HepG2 (cell line): ENCODE measurements at regions not wholly inside any gene's neighbourhood (a gene's known extent, or its start where the extent isn't known, plus 50 kb on each side); places are given as distances from the start of the nearest gene placed in this dataset.

ENCODE experiments used
- CREB1 ChIP-seq, 2 experiments: fragments of 450-650 bp in 1 of 2; IDR thresholded peaks; 2 replicates each; pipeline ENCODE4 v1.6.1; 2016 to 2017; ENCODE audit warnings: control low read depth in 1 of 2, mild to moderate bottlenecking in 1 of 2, missing compliant biosample characterization in 1 of 2, missing genetic modification characterization in 1 of 2
- PITX1 ChIP-seq: sonication (generic); formaldehyde crosslinking; IDR thresholded peaks from 2 replicates; pipeline ENCODE4 v1.5.1; 2020; ENCODE audit warnings: mild to moderate bottlenecking, missing genetic modification reagents
- ZNF891 ChIP-seq: sonication (generic); formaldehyde crosslinking; IDR thresholded peaks from 2 replicates; pipeline ENCODE4 v1.5.0; 2020; ENCODE audit warnings: mild to moderate bottlenecking, missing genetic modification reagents
- TF ChIP-seq, protein P1 (sequence below): sonication (generic); formaldehyde crosslinking; IDR thresholded peaks from 2 replicates; pipeline ENCODE4 v1.4.0; 2020; ENCODE audit warnings: missing genetic modification reagents
- TF ChIP-seq, protein P2 (sequence below): sonication (generic); formaldehyde crosslinking; IDR thresholded peaks from 2 replicates; pipeline ENCODE4 v1.4.0; 2020; ENCODE audit warnings: missing genetic modification reagents
- TF ChIP-seq, protein P3 (sequence below): IDR thresholded peaks from 2 replicates; pipeline ENCODE4 v1.6.1; 2012; ENCODE audit warnings: inconsistent platforms

DNA sequence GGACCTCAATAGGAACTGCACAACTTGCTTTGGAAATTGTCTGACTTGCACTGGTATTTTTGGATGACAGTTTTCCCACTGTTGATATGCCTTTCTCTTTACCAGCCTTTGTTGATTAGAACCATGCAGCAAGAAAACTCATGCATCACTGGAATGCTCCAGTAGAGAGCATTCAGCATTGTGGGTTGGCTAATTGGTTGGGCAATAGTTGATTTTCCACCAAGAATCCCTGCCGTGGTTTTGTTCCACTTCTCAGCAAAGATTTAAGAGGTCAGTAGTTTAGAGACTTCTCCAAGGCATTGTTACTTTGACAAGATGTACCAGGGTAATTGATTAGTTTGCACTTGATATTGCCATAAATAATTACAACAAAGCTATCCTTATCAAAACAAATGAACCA, 260.0 kb downstream of the DHX35 start:
- TF ChIP-seq, protein P1, sequence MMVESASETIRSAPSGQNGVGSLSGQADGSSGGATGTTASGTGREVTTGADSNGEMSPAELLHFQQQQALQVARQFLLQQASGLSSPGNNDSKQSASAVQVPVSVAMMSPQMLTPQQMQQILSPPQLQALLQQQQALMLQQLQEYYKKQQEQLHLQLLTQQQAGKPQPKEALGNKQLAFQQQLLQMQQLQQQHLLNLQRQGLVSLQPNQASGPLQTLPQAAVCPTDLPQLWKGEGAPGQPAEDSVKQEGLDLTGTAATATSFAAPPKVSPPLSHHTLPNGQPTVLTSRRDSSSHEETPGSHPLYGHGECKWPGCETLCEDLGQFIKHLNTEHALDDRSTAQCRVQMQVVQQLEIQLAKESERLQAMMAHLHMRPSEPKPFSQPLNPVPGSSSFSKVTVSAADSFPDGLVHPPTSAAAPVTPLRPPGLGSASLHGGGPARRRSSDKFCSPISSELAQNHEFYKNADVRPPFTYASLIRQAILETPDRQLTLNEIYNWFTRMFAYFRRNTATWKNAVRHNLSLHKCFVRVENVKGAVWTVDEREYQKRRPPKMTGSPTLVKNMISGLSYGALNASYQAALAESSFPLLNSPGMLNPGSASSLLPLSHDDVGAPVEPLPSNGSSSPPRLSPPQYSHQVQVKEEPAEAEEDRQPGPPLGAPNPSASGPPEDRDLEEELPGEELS (CRISPR knock-in tag): no peak
- TF ChIP-seq CREB1 (IDR thresholded peaks at IDR 0.05) (no peak), CREB1 (CRISPR knock-in tag; IDR thresholded peaks at IDR 0.05) (no peak), PITX1 (CRISPR knock-in tag) (no peak), ZNF891 (CRISPR knock-in tag) (no peak)
- TF ChIP-seq, protein P2, sequence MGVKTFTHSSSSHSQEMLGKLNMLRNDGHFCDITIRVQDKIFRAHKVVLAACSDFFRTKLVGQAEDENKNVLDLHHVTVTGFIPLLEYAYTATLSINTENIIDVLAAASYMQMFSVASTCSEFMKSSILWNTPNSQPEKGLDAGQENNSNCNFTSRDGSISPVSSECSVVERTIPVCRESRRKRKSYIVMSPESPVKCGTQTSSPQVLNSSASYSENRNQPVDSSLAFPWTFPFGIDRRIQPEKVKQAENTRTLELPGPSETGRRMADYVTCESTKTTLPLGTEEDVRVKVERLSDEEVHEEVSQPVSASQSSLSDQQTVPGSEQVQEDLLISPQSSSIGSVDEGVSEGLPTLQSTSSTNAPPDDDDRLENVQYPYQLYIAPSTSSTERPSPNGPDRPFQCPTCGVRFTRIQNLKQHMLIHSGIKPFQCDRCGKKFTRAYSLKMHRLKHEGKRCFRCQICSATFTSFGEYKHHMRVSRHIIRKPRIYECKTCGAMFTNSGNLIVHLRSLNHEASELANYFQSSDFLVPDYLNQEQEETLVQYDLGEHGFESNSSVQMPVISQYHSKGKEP: no peak
- TF ChIP-seq, protein P3, sequence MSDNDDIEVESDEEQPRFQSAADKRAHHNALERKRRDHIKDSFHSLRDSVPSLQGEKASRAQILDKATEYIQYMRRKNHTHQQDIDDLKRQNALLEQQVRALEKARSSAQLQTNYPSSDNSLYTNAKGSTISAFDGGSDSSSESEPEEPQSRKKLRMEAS: no peak
